RWPE2 (cell line): ENCODE measurements at regions not wholly inside any gene's neighbourhood (a gene's known extent, or its start where the extent isn't known, plus 50 kb on each side); places are given as distances from the start of the nearest gene placed in this dataset.
A peak's percentile ranks its signal among the peaks of the same experiment; 100 is the strongest.

Experiments used
- ATAC-seq: fragments of 200-7000 bp; cut with Tn5 transposase; 3 replicates; pipeline ENCODE4 v1.9.1; 2021; ENCODE audit warnings: low read depth
- DNase-seq: peaks from one replicate; pipeline ENCODE4 v3.0.0-alpha.2; 2020; ENCODE audit warnings: low spot score
- H3K27ac ChIP-seq: fragments of 450-650 bp; 2 replicates; pipeline ENCODE4 v1.5.1; 2017; ENCODE audit warnings: mild to moderate bottlenecking; ENCODE audit not compliant: poor library complexity, severe bottlenecking
- H3K27me3 ChIP-seq: fragments of 250-450 bp; sonication (Bioruptor Pico); 2 replicates; pipeline ENCODE4 v1.5.1; 2021; ENCODE audit warnings: mild to moderate bottlenecking, moderate library complexity; ENCODE audit not compliant: insufficient read depth, poor library complexity, severe bottlenecking
- H3K36me3 ChIP-seq: fragments of 250-450 bp; sonication (Bioruptor Pico); 2 replicates; pipeline ENCODE4 v1.5.1; 2020; ENCODE audit warnings: low read depth, mild to moderate bottlenecking, moderate library complexity
- H3K4me1 ChIP-seq: fragments of 250-450 bp; sonication (Bioruptor Pico); 2 replicates; pipeline ENCODE4 v1.5.1; 2021; ENCODE audit warnings: mild to moderate bottlenecking, moderate library complexity; ENCODE audit not compliant: insufficient read depth, poor library complexity, severe bottlenecking
- H3K4me3 ChIP-seq: fragments of 250-450 bp; sonication (Bioruptor Pico); 2 replicates; pipeline ENCODE4 v1.5.1; 2021; ENCODE audit warnings: mild to moderate bottlenecking, moderate library complexity; ENCODE audit not compliant: severe bottlenecking
- H3K9me3 ChIP-seq: fragments of 250-450 bp; sonication (Bioruptor Pico); 2 replicates; pipeline ENCODE4 v1.5.1; 2021; ENCODE audit warnings: mild to moderate bottlenecking, moderate library complexity; ENCODE audit not compliant: severe bottlenecking
- TF ChIP-seq, protein P1 (sequence below): fragments of 450-650 bp; IDR thresholded peaks from one replicate; pipeline ENCODE4 v1.5.1; 2017; ENCODE audit warnings: mild to moderate bottlenecking, moderate library complexity; ENCODE audit not compliant: poor library complexity, severe bottlenecking

DNA sequence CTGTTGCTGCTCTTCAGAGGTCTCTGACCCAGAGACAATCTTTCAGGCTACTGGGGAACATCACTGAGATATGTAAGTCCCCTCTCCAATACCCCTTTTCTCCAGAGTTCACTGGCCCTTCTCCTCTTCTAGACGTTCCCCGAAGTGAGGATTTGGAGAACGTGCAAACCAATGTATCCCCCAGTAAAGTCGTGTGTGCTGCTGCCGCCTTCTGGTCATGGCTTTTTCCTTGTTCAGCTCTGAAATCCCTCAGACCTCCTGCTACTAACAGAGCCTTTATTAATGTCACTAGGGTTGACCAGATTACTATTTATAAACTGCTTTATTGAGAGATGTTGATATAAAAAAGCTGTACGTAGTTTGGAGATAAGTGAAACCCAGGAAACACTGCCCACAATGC, 1028.6 kb downstream of the CDH9 start:
- Histone ChIP-seq H3K36me3 (no peaks in the 10 kb centered on the region), H3K9me3 (no peaks in the 10 kb centered on the region), H3K4me3 (no peak overlapping the region), H3K27ac (no peak overlapping the region), H3K27me3 (peaks cover 18% of the 10 kb centered on the region), H3K4me1 (no peaks in the 10 kb centered on the region)
- TF ChIP-seq, protein P1, sequence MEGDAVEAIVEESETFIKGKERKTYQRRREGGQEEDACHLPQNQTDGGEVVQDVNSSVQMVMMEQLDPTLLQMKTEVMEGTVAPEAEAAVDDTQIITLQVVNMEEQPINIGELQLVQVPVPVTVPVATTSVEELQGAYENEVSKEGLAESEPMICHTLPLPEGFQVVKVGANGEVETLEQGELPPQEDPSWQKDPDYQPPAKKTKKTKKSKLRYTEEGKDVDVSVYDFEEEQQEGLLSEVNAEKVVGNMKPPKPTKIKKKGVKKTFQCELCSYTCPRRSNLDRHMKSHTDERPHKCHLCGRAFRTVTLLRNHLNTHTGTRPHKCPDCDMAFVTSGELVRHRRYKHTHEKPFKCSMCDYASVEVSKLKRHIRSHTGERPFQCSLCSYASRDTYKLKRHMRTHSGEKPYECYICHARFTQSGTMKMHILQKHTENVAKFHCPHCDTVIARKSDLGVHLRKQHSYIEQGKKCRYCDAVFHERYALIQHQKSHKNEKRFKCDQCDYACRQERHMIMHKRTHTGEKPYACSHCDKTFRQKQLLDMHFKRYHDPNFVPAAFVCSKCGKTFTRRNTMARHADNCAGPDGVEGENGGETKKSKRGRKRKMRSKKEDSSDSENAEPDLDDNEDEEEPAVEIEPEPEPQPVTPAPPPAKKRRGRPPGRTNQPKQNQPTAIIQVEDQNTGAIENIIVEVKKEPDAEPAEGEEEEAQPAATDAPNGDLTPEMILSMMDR, result peak; percentile 62
- ATAC-seq (peak; percentile 44; the same call in 1 of the 3 replicates), DNase-seq (no peak)

DNA sequence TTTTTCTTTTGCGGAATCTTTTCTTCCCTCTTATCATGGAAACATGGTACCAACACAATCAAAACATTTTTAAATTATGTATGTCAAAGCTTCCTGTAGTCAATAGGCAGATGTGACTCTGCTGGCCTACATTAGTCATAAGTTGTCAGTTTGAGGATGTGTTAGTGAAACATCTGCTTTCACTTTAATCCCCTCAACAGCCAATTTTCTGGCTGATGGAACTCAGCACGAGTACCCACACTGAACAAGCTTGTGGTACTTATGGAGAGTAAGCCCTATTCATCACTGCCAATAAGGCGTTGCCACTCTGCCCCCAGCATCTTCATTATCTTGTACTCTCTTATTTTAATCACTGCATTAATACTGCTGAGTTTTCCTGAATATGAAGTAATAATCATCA, 1034.4 kb downstream of the CDH9 start:
- Histone ChIP-seq H3K27ac (no peak overlapping the region), H3K36me3 (no peaks in the 10 kb centered on the region), H3K4me1 (no peaks in the 10 kb centered on the region), H3K4me3 (no peak overlapping the region), H3K9me3 (no peaks in the 10 kb centered on the region), H3K27me3 (peaks cover 3% of the 10 kb centered on the region)
- TF ChIP-seq, protein P1, result no peak
- 0 out of 3 replicates have a peak, but pooled peaks have one; percentile 38 for ATAC-seq
- no peak for DNase-seq

DNA sequence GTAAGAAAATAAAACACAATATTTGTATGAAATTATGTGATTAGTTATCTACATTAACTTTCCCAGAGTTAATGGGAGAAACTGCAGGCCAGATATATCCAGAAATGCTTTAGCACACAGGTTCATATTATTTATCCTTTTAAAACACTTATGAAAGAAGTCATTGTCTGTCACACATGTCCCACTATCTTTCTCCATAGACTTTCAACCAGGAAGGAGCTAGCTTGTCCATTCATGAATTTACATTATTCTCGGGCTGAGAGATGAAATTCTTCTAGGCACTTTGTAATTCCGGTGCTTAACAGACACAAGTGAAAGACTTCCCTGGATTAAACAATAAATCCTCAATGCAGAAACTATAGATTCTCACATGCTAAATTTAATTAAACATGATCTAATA, 1043.2 kb downstream of the CDH9 start:
- no peak overlapping the region for H3K27ac ChIP-seq
- no peaks in the 10 kb centered on the region for H3K4me1 ChIP-seq
- no peaks in the 10 kb centered on the region for H3K36me3 ChIP-seq
- no peaks in the 10 kb centered on the region for H3K9me3 ChIP-seq
- no peak for DNase-seq
- TF ChIP-seq, protein P1, result no peak
- ATAC-seq, result no peak
- H3K27me3 ChIP-seq, result peaks cover 8% of the 10 kb centered on the region
- H3K4me3 ChIP-seq, result no peak overlapping the region

DNA sequence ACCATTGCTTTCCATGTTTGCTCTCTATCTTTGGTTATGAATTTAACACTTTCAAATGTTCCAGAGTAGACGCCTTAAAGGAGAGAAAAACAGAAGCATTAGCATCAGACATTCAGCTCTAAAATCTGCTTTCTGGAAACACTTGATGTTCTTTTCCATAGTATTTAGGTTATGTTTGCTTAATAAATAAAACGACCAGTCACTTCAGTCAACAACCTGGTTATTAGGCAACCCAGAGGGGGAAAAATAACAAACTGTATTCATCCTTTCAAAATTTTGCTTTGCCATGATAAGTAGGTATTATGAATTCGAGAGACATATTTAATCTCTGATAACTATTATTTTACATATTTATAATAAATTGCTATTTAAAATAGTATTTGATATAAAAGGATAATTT, 1044.7 kb downstream of the CDH9 start:
- ATAC-seq (no peak), DNase-seq (no peak)
- no peak overlapping the region for H3K27ac ChIP-seq
- H3K9me3 ChIP-seq, result no peaks in the 10 kb centered on the region
- no peaks in the 10 kb centered on the region for H3K4me1 ChIP-seq
- H3K36me3 ChIP-seq, result no peaks in the 10 kb centered on the region
- TF ChIP-seq, protein P1, result no peak
- H3K27me3 ChIP-seq, result peaks cover 13% of the 10 kb centered on the region
- H3K4me3 ChIP-seq, result no peak overlapping the region

DNA sequence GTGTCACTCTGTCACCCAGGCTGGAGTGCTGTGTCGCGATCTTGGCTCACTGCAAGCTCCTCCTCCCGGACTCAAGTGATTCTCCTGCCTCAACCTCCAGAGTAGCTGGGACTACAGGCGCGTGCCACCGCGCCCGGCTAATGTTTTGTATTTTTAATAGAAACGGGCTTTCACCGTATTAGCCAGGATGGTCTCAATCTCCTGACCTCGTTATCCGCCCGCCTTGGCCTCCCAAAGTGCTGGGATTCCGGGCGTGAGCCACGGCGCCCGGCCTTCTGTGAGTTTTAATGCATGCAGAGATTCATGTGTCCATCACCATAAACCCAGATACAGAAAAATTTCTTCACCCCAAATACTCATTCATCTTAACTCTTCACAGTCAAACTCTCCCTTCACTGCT, 1046.7 kb downstream of the CDH9 start:
- Histone ChIP-seq H3K4me3 (no peak overlapping the region), H3K36me3 (no peaks in the 10 kb centered on the region), H3K27me3 (peaks cover 25% of the 10 kb centered on the region), H3K27ac (no peak overlapping the region), H3K4me1 (no peaks in the 10 kb centered on the region), H3K9me3 (no peaks in the 10 kb centered on the region)
- TF ChIP-seq, protein P1, result no peak
- ATAC-seq (no peak), DNase-seq (no peak)
